Muscle layer of duodenum (tissue), 2 donors: ENCODE measurements at regions not wholly inside any gene's neighbourhood (a gene's known extent, or its start where the extent isn't known, plus 50 kb on each side); places are given as distances from the start of the nearest gene placed in this dataset.
"Not testable (repeated sequence)": the region's sequence is repeated elsewhere in the genome, so short reads cannot be mapped to it uniquely, and the experiment has no call there.

Experiments
- H3K27ac ChIP-seq: one replicate; pipeline ENCODE4 v1.7.0; 2013; ENCODE audit warnings: mild to moderate bottlenecking, low read length
- H3K27me3 ChIP-seq: one replicate; pipeline ENCODE4 v1.7.0; 2013; ENCODE audit warnings: low read depth, mild to moderate bottlenecking, control low read depth, low read length
- H3K36me3 ChIP-seq, 2 donors: one replicate each; pipeline ENCODE4 v1.7.0; 2013; ENCODE audit warnings: low read length in 2 of 2, control low read depth in 1 of 2, mild to moderate bottlenecking in 1 of 2; ENCODE audit not compliant: insufficient read depth in 2 of 2, control insufficient read depth in 1 of 2
- H3K4me1 ChIP-seq, 2 donors: one replicate each; pipeline ENCODE4 v1.7.0; 2013; ENCODE audit warnings: low read length in 2 of 2, mild to moderate bottlenecking in 2 of 2, control low read depth in 1 of 2, moderate library complexity in 1 of 2; ENCODE audit not compliant: insufficient read depth in 2 of 2, control insufficient read depth in 1 of 2
- H3K4me3 ChIP-seq, 2 donors: one replicate each; pipeline ENCODE4 v1.7.0; 2013; ENCODE audit warnings: low read length in 2 of 2, low read depth in 1 of 2, mild to moderate bottlenecking in 1 of 2
- H3K9me3 ChIP-seq, 2 donors: one replicate each; pipeline ENCODE4 v1.7.0; 2013; ENCODE audit warnings: low read length in 2 of 2, control low read depth in 1 of 2, mild to moderate bottlenecking in 1 of 2; ENCODE audit not compliant: control insufficient read depth in 1 of 2
- donor health status: healthy.

DNA sequence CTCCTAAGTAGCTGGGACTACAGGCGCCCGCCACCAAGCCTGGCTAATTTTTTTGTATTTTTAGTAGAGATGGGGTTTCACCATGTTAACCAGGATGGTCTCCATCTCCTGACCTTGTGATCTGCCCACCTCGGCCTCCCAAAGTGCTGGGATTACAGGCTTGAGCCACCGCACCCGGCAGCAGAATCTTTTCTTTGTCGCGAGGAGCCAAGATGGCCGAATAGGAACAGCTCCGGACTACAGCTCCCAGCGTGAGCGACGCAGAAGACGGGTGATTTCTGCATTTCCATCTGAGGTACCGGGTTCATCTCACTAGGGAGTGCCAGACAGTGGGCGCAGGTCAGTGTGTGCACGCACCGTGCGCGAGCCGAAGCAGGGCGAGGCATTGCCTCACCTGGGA, 112.3 kb upstream of the ITGA6 start:
- H3K4me1 ChIP-seq, H3K4me3 ChIP-seq: not testable (repeated sequence)

DNA sequence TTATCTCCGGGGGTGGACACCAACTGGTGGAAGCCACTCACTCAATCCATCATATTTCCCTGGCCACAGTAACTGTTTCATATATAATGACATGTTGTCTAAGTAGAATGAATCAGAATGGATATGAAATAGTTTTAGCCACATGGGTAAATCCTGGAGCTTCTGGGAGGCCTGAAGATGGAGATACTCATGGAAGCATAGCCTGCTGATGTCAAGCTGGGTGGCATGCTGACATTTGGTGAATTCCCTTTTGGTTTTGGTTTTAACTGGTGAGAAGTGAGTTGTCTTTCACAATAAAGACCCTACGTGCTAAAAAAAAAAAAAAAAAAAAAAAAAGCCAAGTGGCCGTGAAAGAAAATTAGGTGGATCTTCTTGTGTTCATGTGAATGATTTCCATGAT, 105.3 kb upstream of the ITGA6 start:
- no peaks in the 10 kb centered on the region for H3K9me3 ChIP-seq
- no peak overlapping the region for H3K4me3 ChIP-seq
- no peaks in the 10 kb centered on the region for H3K27me3 ChIP-seq
- no peaks in the 10 kb centered on the region for H3K4me1 ChIP-seq
- no peak overlapping the region for H3K27ac ChIP-seq
- no peaks in the 10 kb centered on the region for H3K36me3 ChIP-seq

More for the DNA sequence above, 112.3 kb upstream of the ITGA6 start:
- H3K9me3 ChIP-seq, H3K36me3 ChIP-seq, H3K27ac ChIP-seq, H3K27me3 ChIP-seq: not testable (repeated sequence)

DNA sequence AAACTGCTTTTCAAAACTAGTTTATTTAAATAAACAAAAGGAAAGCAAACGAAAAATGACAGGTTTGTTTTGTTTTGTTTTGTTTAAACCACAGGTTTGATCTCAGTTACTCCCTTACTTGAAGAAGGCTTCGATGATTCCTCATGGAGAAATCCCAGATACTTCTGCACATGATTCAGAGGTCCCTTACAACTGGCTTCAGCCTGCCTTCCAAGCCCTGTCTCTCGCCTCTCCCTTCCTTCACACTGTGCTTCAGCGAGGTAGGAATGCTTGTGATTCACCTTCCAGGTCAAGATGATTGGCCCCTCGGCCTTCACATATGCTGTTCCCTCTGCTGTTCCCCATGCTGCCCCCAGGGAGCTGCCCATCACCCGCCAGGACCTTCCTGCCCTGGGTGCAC, 104.1 kb upstream of the ITGA6 start:
- no peak overlapping the region for H3K27ac ChIP-seq
- no peaks in the 10 kb centered on the region for H3K9me3 ChIP-seq
- H3K36me3 ChIP-seq: no peaks in the 10 kb centered on the region
- no peaks in the 10 kb centered on the region for H3K4me1 ChIP-seq
- H3K27me3 ChIP-seq: no peaks in the 10 kb centered on the region
- no peak overlapping the region for H3K4me3 ChIP-seq

DNA sequence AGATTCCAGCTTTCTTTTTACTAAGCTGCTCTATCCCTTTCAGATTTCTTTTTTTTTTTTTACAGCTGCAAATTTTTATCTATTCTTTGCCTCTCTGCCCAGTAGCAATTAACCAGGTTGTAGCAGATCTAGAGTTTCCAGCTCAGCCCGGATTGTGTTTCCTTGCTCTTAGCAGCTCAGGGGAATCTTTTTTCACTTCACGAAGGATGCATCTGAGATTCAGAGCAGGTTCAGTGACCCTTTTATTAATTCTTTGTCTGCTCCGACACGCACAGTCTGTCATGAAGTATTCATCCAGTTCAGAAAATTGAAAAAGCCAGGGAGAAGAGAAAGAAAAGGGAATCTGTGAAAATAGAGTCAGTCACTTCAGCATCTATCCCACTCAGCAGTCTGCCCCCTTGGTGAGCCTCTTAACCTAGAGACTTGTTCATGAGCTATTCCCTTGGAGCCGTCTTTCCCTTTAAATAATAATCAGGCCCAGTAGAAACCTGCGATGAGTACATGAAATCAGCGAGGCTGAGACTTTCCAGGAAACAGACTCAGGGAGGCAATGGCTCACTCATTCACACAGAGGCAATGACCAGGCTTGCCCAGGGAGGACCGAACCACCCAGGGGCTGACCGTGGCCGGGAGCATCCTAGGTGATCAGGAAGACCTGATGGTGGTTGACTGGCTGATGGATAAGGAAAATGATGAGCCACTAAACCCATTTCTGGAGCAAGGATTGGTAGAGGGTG, 103.4 kb upstream of the ITGA6 start:
- Histone ChIP-seq H3K27me3 (no peaks in the 10 kb centered on the region), H3K4me3 (no peak overlapping the region), H3K9me3 (no peaks in the 10 kb centered on the region), H3K4me1 (no peaks in the 10 kb centered on the region), H3K27ac (no peak overlapping the region), H3K36me3 (no peaks in the 10 kb centered on the region)

DNA sequence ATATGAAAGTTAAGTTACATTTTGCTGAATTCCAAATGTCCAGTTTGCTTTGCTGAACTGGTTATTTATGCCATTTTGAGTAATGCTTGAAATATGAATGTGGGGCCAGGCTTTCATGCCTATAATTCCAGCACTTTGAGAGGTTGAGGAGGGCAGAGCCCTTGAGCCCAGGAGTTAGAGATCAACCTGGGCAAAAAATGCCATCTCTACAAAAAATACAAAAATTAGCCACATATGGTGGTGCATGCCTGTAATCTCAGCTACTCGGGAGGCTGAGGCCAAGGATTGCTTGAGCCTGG, 101.2 kb upstream of the ITGA6 start:
- no peaks in the 10 kb centered on the region for H3K36me3 ChIP-seq
- no peak overlapping the region for H3K27ac ChIP-seq
- H3K9me3 ChIP-seq: no peaks in the 10 kb centered on the region
- H3K27me3 ChIP-seq: no peaks in the 10 kb centered on the region
- no peak overlapping the region for H3K4me3 ChIP-seq
- H3K4me1 ChIP-seq: peaks cover 0 to 8% of the 10 kb centered on the region in 2 donors

DNA sequence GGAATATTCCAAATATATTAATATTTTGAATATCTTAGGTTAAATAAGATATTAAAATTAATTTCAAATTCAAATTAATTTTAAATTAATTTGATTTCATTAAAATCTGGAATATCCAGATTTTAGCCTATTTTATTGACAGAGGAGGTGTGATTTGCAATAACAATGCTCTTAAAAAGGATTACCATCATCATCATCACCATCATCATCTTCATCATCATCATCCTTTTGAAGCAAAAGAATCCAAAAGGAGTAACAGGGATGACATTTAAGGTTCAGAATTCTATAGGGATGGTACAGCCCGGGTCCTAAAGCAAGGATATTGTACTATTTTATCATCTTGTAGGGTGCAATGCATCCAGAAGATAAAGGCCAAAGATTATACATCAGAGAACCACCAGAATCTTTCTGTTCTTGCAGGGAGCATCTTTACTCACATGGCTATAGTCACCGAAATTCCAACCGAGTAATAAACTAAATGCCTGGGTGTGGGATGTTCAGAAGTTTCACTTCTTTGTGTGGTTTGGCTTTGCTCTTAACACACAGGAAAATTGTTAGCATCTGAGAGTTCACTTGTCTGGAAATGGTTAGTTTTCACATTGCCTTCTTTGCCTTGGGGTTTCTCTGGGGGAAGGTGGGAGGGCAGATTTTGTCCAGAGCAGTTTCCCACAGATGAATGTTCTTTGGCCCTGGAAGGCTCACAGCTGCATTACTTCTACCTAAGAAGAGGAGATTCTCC, 99.1 kb upstream of the ITGA6 start:
- Histone ChIP-seq H3K27ac (no peak overlapping the region), H3K36me3 (no peaks in the 10 kb centered on the region), H3K9me3 (no peaks in the 10 kb centered on the region), H3K4me3 (no peak overlapping the region), H3K27me3 (no peaks in the 10 kb centered on the region), H3K4me1 (peaks cover 0 to 8% of the 10 kb centered on the region in 2 donors)

DNA sequence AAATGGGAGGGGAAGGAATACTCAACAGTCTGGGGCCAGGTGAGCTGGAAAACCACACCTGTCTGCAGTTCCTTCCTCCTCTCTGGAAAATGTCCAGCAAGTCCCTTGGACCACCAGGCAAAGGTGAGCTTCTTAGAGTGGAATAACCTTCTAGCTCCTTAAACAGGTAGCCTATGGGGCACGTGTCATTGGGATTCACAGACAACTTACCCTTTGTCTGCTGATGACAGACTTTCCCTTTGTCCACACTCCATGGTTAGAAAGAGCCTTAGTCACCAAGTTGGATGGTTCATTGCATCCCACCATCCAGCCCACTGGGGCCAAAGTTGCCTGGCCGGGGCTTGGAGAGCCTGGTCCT, 98.0 kb upstream of the ITGA6 start:
- Histone ChIP-seq H3K27me3 (no peaks in the 10 kb centered on the region), H3K27ac (peak overlapping the region; percentile 28), H3K4me1 (peaks cover 0 to 8% of the 10 kb centered on the region in 2 donors), H3K36me3 (no peaks in the 10 kb centered on the region), H3K9me3 (no peaks in the 10 kb centered on the region), H3K4me3 (no peak overlapping the region)

DNA sequence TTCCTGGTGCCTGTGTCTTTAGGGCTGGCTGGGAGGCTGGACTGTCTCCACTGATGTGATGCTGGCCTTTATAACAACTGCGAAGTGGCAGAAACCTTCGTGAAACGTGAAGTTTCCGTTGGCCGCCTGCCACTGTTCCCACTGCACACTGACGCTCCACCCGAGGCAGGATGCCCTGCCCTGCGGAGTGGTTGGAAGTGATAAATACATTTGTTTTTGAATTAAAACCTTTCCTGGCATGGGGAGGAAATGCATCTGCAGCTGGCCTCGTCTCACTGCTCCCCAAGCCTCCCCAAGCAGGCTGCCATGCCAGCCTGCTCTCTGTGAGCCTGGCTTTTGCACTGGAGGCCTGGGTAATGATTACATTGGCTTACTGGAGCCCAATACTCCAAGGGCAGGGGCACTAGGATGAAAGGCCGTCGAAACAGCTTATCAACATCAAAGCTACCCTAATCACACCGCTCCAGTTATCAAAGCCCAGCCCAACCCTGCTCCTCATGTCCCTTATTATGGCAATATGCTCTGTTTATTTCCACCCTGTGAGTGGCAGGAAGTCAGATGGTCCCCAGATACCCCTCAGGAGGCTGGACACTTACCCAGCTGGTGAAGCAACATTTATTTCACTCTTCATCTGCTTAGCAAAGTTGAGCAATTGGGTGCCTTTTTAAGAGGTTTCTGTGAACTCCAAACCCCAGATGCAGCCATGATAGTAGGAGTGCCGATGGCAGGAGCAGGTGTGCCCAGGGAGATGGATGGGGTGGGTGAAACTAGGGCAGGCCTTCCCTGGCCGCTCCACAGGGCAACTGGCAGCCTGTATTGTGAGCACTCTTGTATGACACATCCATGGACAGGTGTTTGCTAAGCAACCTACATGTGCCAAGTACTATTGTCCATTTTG, 97.4 kb upstream of the ITGA6 start:
- Histone ChIP-seq H3K9me3 (no peaks in the 10 kb centered on the region), H3K27me3 (no peaks in the 10 kb centered on the region), H3K27ac (peak overlapping the region; percentile 28), H3K4me1 (peaks cover 0 to 8% of the 10 kb centered on the region in 2 donors), H3K36me3 (no peaks in the 10 kb centered on the region), H3K4me3 (no peak overlapping the region)

DNA sequence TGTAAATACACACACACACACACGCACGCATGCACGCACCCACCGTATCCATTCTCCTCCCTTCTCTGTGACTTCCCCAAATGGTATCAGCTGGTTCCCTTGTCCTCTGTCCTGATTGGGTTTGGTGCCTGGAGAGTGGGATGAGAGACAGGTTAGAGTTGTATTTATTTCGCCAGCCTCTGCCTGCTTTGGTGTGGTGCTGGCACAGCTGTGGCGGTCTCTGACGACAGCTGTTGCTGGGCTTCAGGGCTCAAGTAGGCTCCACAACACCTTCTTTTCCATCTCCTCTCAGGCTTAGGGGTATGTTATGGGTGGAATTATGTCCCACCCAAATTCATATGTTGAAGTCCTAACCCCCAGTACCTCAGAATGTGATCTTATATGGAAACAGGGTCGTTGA, 94.9 kb upstream of the ITGA6 start:
- Histone ChIP-seq H3K27ac (no peak overlapping the region), H3K4me1 (peaks cover 0 to 8% of the 10 kb centered on the region in 2 donors), H3K27me3 (no peaks in the 10 kb centered on the region), H3K9me3 (no peaks in the 10 kb centered on the region), H3K4me3 (no peak overlapping the region), H3K36me3 (no peaks in the 10 kb centered on the region)

DNA sequence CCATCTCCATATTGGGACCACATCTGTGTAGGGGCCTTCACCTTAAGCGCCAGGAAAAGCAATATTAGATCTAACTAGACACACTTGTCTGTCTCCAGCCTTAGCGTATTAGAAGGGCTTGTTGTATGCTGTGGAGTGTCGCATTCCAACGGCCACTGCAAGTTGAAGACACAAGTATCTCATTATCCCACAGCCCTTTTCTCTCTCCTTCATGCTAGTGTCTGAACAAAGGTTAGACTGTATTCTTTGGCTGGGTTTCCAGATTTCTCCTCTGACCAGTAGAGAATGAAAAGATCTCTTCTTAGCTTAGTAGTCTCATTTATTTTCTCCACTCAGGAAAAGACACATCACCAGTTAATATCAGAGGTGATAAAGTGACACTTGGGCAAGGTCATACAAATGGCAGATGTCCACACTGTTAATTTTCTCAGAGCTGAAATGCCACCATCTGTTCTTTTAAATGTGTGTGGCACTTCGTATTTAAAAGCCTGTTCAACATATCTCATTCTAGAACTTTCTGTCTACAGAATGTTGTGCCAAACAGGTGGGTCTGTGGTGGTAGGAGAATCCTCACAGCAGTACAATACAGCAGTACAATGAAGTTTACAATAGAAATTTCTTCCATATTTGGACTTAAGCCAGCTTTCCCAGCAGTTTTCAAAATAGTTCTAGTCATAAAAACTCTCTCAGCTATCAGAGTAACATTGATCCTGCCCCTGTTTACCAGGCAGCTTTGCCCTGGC, 94.0 kb upstream of the ITGA6 start:
- Histone ChIP-seq H3K27ac (no peak overlapping the region), H3K9me3 (no peaks in the 10 kb centered on the region), H3K4me1 (peaks cover 0 to 8% of the 10 kb centered on the region in 2 donors), H3K4me3 (no peak overlapping the region), H3K27me3 (no peaks in the 10 kb centered on the region), H3K36me3 (no peaks in the 10 kb centered on the region)

DNA sequence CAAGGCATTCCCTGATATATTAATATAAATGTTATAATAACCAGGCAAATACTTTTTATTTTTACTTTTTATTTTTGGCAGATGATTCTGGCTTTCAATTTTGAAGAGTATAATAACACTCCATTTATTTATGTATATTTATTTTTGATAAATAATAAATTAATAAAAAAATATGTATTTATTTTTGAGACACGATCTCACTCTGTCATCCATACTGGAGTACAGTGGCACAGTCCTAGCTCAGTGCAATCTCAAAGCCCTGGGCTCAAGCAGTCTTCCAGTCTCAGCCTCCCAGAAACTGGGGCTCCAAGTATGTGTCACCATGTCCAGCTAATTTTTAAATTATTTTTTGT, 93.4 kb upstream of the ITGA6 start:
- Histone ChIP-seq H3K36me3 (no peaks in the 10 kb centered on the region), H3K4me1 (peaks cover 0 to 8% of the 10 kb centered on the region in 2 donors), H3K9me3 (no peaks in the 10 kb centered on the region), H3K27ac (no peak overlapping the region), H3K4me3 (no peak overlapping the region), H3K27me3 (no peaks in the 10 kb centered on the region)
